CD4-positive, alpha-beta memory T cell (primary cell): ENCODE measurements at regions not wholly inside any gene's neighbourhood (a gene's known extent, or its start where the extent isn't known, plus 50 kb on each side); places are given as distances from the start of the nearest gene placed in this dataset.

Experiments used
- CTCF ChIA-PET: fragments of 350-600 bp; sonication (Branson Sonifier 250); formaldehyde crosslinking; loops from one replicate; lab custom pipeline; 2021; ENCODE audit warnings: inconsistent platforms; ENCODE audit not compliant: partially characterized antibody; lab: Charles Lee
- POLR2A ChIA-PET: fragments of 350-600 bp; sonication (Branson Sonifier 250); formaldehyde crosslinking; loops from one replicate; lab custom pipeline; 2021; ENCODE audit not compliant: partially characterized antibody; lab: Charles Lee
- DNase-seq, 5 donors: peaks; one replicate each; pipeline versions ENCODE4 v3.0.0 to v3.0.0-alpha.2; 2020 to 2022; ENCODE audit warnings: mixed read lengths in 1 of 5
- H3K27ac ChIP-seq: one replicate; pipeline ENCODE4 v1.7.0; 2013; ENCODE audit warnings: low read depth, low read length
- H3K27me3 ChIP-seq: 2 replicates; pipeline ENCODE4 v1.7.0; 2013; ENCODE audit warnings: mild to moderate bottlenecking, low read length, moderate library complexity; ENCODE audit not compliant: insufficient read depth
- H3K36me3 ChIP-seq: 2 replicates; pipeline ENCODE4 v1.7.0; 2013; ENCODE audit warnings: mild to moderate bottlenecking, low read length, moderate library complexity; ENCODE audit not compliant: insufficient read depth
- H3K4me1 ChIP-seq: 2 replicates; pipeline ENCODE4 v1.7.0; 2013; ENCODE audit warnings: mild to moderate bottlenecking, low read length, moderate library complexity; ENCODE audit not compliant: insufficient read depth
- H3K4me3 ChIP-seq, 2 donors: one replicate each; pipeline ENCODE4 v1.7.0; 2013; ENCODE audit warnings: low read length in 2 of 2, mild to moderate bottlenecking in 1 of 2
- H3K9me3 ChIP-seq, 2 donors: one replicate each; pipeline ENCODE4 v1.7.0; 2013; ENCODE audit warnings: low read length in 2 of 2, control low read depth in 1 of 2; ENCODE audit not compliant: control insufficient read depth in 1 of 2
- H3K27ac Mint-ChIP-seq, 7 donors: one replicate each; pipeline ENCODE4 v1.8.0; 2020 to 2021; ENCODE audit warnings: mixed read lengths in 7 of 7, mild to moderate bottlenecking in 6 of 7, inconsistent platforms in 3 of 7, moderate library complexity in 3 of 7
- H3K27me3 Mint-ChIP-seq, 2 donors: one replicate each; pipeline ENCODE4 v1.8.0; 2020 to 2021; ENCODE audit warnings: mixed read lengths in 2 of 2
- H3K36me3 Mint-ChIP-seq, 2 donors: one replicate each; pipeline ENCODE4 v1.8.0; 2020 to 2021; ENCODE audit warnings: mixed read lengths in 2 of 2, inconsistent platforms in 1 of 2, mild to moderate bottlenecking in 1 of 2
- H3K4me1 Mint-ChIP-seq, 4 donors: one replicate each; pipeline ENCODE4 v1.8.0; 2020 to 2021; ENCODE audit warnings: mixed read lengths in 4 of 4, mild to moderate bottlenecking in 1 of 4
- H3K4me3 Mint-ChIP-seq, 8 donors: one replicate each; pipeline ENCODE4 v1.8.0; 2020 to 2021; ENCODE audit warnings: mixed read lengths in 8 of 8, mild to moderate bottlenecking in 7 of 8, moderate library complexity in 6 of 8, inconsistent platforms in 3 of 8
- H3K9me3 Mint-ChIP-seq, 8 donors: one replicate each; pipeline ENCODE4 v1.8.0; 2020 to 2021; ENCODE audit warnings: mixed read lengths in 8 of 8, mild to moderate bottlenecking in 5 of 8, inconsistent platforms in 3 of 8, moderate library complexity in 1 of 8
- intact Hi-C: fragments of 100-400 bp; cut with micrococcal nuclease; formaldehyde crosslinking; loops from one replicate; pipeline ENCODE4 v1.15.1; 2023

- Mint-ChIP-seq H3K4me3 (no peak overlapping the region), H3K27ac (no peak overlapping the region), H3K4me1 (no peaks in the 10 kb centered on the region), H3K9me3 (peaks cover 0 to 5% (median 0%) of the 10 kb centered on the region in 8 donors), H3K36me3 (no peaks in the 10 kb centered on the region), H3K27me3 (no peaks in the 10 kb centered on the region)
- H3K4me3 ChIP-seq, result no peak overlapping the region
- POLR2A ChIA-PET, result no interaction called here
- no peaks in the 10 kb centered on the region for H3K9me3 ChIP-seq
- CTCF ChIA-PET, result no interaction called here
- no peaks in the 10 kb centered on the region for H3K4me1 ChIP-seq
- H3K36me3 ChIP-seq, result no peaks in the 10 kb centered on the region
- H3K27me3 ChIP-seq, result no peaks in the 10 kb centered on the region
- no peak overlapping the region for H3K27ac ChIP-seq
- intact Hi-C loops, result no loop called here
- no peak for DNase-seq
Observed at GRCh38 chr5:124872615-124873014, 126.2 kb upstream of the ZNF608 start.

- Histone ChIP-seq H3K36me3 (no peaks in the 10 kb centered on the region), H3K27ac (no peak overlapping the region), H3K27me3 (no peaks in the 10 kb centered on the region), H3K9me3 (no peaks in the 10 kb centered on the region), H3K4me1 (no peaks in the 10 kb centered on the region), H3K4me3 (no peak overlapping the region)
- no peaks in the 10 kb centered on the region for H3K27me3 Mint-ChIP-seq
- no peaks in the 10 kb centered on the region for H3K36me3 Mint-ChIP-seq
- H3K4me3 Mint-ChIP-seq, result no peak overlapping the region
- intact Hi-C loops, result no loop called here
- no peak overlapping the region for H3K27ac Mint-ChIP-seq
- peaks cover 0 to 5% (median 0%) of the 10 kb centered on the region in 8 donors for H3K9me3 Mint-ChIP-seq
- DNase-seq, result no peak
- ChIA-PET POLR2A (no interaction called here), CTCF (no interaction called here)
- no peaks in the 10 kb centered on the region for H3K4me1 Mint-ChIP-seq
Observed at GRCh38 chr5:124873188-124873587, 126.7 kb upstream of the ZNF608 start.

- H3K4me3 ChIP-seq, result no peak overlapping the region
- H3K4me1 ChIP-seq, result no peaks in the 10 kb centered on the region
- intact Hi-C loops, result no loop called here
- ChIA-PET CTCF (no interaction called here), POLR2A (no interaction called here)
- no peaks in the 10 kb centered on the region for H3K36me3 ChIP-seq
- DNase-seq, result no peak
- H3K27ac ChIP-seq, result no peak overlapping the region
- Mint-ChIP-seq H3K4me1 (no peaks in the 10 kb centered on the region), H3K9me3 (peaks cover 0 to 5% (median 0%) of the 10 kb centered on the region in 8 donors), H3K4me3 (no peak overlapping the region), H3K27me3 (no peaks in the 10 kb centered on the region), H3K36me3 (no peaks in the 10 kb centered on the region), H3K27ac (no peak overlapping the region)
- no peaks in the 10 kb centered on the region for H3K9me3 ChIP-seq
- no peaks in the 10 kb centered on the region for H3K27me3 ChIP-seq
Observed at GRCh38 chr5:124873713-124874112, 127.3 kb upstream of the ZNF608 start.

- Histone ChIP-seq H3K4me3 (no peak overlapping the region), H3K36me3 (no peaks in the 10 kb centered on the region), H3K9me3 (no peaks in the 10 kb centered on the region), H3K27me3 (no peaks in the 10 kb centered on the region), H3K27ac (no peak overlapping the region), H3K4me1 (no peaks in the 10 kb centered on the region)
- Mint-ChIP-seq H3K9me3 (peaks cover 0 to 5% (median under 1%) of the 10 kb centered on the region in 8 donors), H3K4me1 (no peaks in the 10 kb centered on the region), H3K27me3 (no peaks in the 10 kb centered on the region), H3K4me3 (no peak overlapping the region), H3K36me3 (no peaks in the 10 kb centered on the region), H3K27ac (no peak overlapping the region)
- CTCF ChIA-PET, result no interaction called here
- intact Hi-C loops, result no loop called here
- no peak for DNase-seq
- POLR2A ChIA-PET, result no interaction called here
Observed at GRCh38 chr5:124876566-124876965, 130.1 kb upstream of the ZNF608 start.

GRCh38 chr5:124876983-124877382 lies 130.5 kb upstream of the ZNF608 start:
- H3K9me3 Mint-ChIP-seq, result peaks cover 0 to 5% (median under 1%) of the 10 kb centered on the region in 8 donors
- Histone ChIP-seq H3K4me1 (no peaks in the 10 kb centered on the region), H3K27me3 (no peaks in the 10 kb centered on the region), H3K36me3 (no peaks in the 10 kb centered on the region), H3K27ac (no peak overlapping the region), H3K9me3 (no peaks in the 10 kb centered on the region), H3K4me3 (no peak overlapping the region)
- no peak overlapping the region for H3K27ac Mint-ChIP-seq
- DNase-seq, result no peak
- no peak overlapping the region for H3K4me3 Mint-ChIP-seq
- H3K27me3 Mint-ChIP-seq, result no peaks in the 10 kb centered on the region
- ChIA-PET POLR2A (no interaction called here), CTCF (no interaction called here)
- no peaks in the 10 kb centered on the region for H3K36me3 Mint-ChIP-seq
- no peaks in the 10 kb centered on the region for H3K4me1 Mint-ChIP-seq
- intact Hi-C loops, result no loop called here

GRCh38 chr5:124877501-124878146 lies 131.2 kb upstream of the ZNF608 start:
- Histone ChIP-seq H3K4me1 (no peaks in the 10 kb centered on the region), H3K27me3 (no peaks in the 10 kb centered on the region), H3K36me3 (no peaks in the 10 kb centered on the region), H3K4me3 (no peak overlapping the region), H3K9me3 (no peaks in the 10 kb centered on the region), H3K27ac (no peak overlapping the region)
- Mint-ChIP-seq H3K27me3 (no peaks in the 10 kb centered on the region), H3K9me3 (peaks cover 0 to 3% (median 0%) of the 10 kb centered on the region in 8 donors), H3K27ac (no peak overlapping the region), H3K4me3 (no peak overlapping the region), H3K36me3 (no peaks in the 10 kb centered on the region), H3K4me1 (no peaks in the 10 kb centered on the region)
- no peak for DNase-seq
- intact Hi-C loops, result no loop called here
- ChIA-PET CTCF (no interaction called here), POLR2A (no interaction called here)

GRCh38 chr5:124878583-124879342 lies 132.3 kb upstream of the ZNF608 start:
- no peaks in the 10 kb centered on the region for H3K36me3 ChIP-seq
- CTCF ChIA-PET, result no interaction called here
- Mint-ChIP-seq H3K27ac (no peak overlapping the region), H3K27me3 (no peaks in the 10 kb centered on the region), H3K9me3 (peaks cover 0 to 3% (median 0%) of the 10 kb centered on the region in 8 donors), H3K4me1 (no peaks in the 10 kb centered on the region), H3K36me3 (no peaks in the 10 kb centered on the region), H3K4me3 (no peak overlapping the region)
- H3K9me3 ChIP-seq, result no peaks in the 10 kb centered on the region
- no peak overlapping the region for H3K27ac ChIP-seq
- no peaks in the 10 kb centered on the region for H3K27me3 ChIP-seq
- H3K4me1 ChIP-seq, result no peaks in the 10 kb centered on the region
- intact Hi-C loops, result no loop called here
- no peak overlapping the region for H3K4me3 ChIP-seq
- POLR2A ChIA-PET, result no interaction called here
- DNase-seq, result no peak
